Osteocyte (in vitro differentiated cells): ENCODE measurements at regions not wholly inside any gene's neighbourhood (a gene's known extent, or its start where the extent isn't known, plus 50 kb on each side); places are given as distances from the start of the nearest gene placed in this dataset.
"Not testable (repeated sequence)": the region's sequence is repeated elsewhere in the genome, so short reads cannot be mapped to it uniquely, and the experiment has no call there.

Experiments used
- DNase-seq: peaks from one replicate; pipeline ENCODE4 v3.0.0; 2021; ENCODE audit warnings: mixed read lengths; ENCODE audit not compliant: unreplicated experiment; ENCODE audit errors: extremely low spot score
- H3K27ac Mint-ChIP-seq: one replicate; pipeline ENCODE4 v1.8.0; 2021; ENCODE audit warnings: mild to moderate bottlenecking, mixed read lengths; ENCODE audit not compliant: unreplicated experiment
- H3K27me3 Mint-ChIP-seq: one replicate; pipeline ENCODE4 v1.8.0; 2021; ENCODE audit warnings: mixed read lengths; ENCODE audit not compliant: unreplicated experiment
- H3K36me3 Mint-ChIP-seq: one replicate; pipeline ENCODE4 v1.8.0; 2021; ENCODE audit warnings: mixed read lengths; ENCODE audit not compliant: unreplicated experiment
- H3K4me1 Mint-ChIP-seq: one replicate; pipeline ENCODE4 v1.8.0; 2021; ENCODE audit warnings: mixed read lengths; ENCODE audit not compliant: unreplicated experiment
- H3K4me3 Mint-ChIP-seq: one replicate; pipeline ENCODE4 v1.8.0; 2021; ENCODE audit warnings: mild to moderate bottlenecking, moderate library complexity, mixed read lengths; ENCODE audit not compliant: unreplicated experiment
- H3K9me3 Mint-ChIP-seq: one replicate; pipeline ENCODE4 v1.8.0; 2021; ENCODE audit warnings: mixed read lengths; ENCODE audit not compliant: unreplicated experiment
- TF ChIP-seq, protein P1 (sequence below): fragments of 200-600 bp; sonication (generic); IDR thresholded peaks from 2 replicates; pipeline ENCODE4 v1.5.0; 2021; ENCODE audit warnings: antibody characterized with exemption, mild to moderate bottlenecking, moderate library complexity

DNA sequence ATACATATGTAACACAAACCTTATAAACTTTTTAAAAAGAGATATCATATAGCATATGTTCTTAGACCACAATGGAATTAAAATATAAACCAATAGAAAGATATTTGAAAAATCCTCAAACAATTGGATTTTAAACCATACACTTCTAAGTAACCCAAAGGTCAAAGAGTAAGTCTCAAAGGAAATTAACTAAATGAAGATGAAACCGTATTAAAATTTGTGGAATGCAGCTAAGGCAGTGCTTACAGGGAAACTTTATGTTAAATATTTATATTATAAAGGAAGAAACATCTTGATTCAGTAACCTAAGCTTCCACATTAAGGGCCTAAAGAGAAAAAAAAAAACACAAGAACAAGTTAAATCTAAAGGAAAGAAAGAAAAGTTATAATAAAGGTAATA, 966.1 kb downstream of the SLC4A3 start:
- no peak for DNase-seq
- H3K4me1 Mint-ChIP-seq: peaks cover 22% of the 10 kb centered on the region
- no peak overlapping the region for H3K27ac Mint-ChIP-seq
- TF ChIP-seq, protein P1, sequence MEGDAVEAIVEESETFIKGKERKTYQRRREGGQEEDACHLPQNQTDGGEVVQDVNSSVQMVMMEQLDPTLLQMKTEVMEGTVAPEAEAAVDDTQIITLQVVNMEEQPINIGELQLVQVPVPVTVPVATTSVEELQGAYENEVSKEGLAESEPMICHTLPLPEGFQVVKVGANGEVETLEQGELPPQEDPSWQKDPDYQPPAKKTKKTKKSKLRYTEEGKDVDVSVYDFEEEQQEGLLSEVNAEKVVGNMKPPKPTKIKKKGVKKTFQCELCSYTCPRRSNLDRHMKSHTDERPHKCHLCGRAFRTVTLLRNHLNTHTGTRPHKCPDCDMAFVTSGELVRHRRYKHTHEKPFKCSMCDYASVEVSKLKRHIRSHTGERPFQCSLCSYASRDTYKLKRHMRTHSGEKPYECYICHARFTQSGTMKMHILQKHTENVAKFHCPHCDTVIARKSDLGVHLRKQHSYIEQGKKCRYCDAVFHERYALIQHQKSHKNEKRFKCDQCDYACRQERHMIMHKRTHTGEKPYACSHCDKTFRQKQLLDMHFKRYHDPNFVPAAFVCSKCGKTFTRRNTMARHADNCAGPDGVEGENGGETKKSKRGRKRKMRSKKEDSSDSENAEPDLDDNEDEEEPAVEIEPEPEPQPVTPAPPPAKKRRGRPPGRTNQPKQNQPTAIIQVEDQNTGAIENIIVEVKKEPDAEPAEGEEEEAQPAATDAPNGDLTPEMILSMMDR: no peak
- H3K36me3 Mint-ChIP-seq: no peaks in the 10 kb centered on the region
- no peak overlapping the region for H3K4me3 Mint-ChIP-seq
- H3K9me3 Mint-ChIP-seq: no peaks in the 10 kb centered on the region
- no peaks in the 10 kb centered on the region for H3K27me3 Mint-ChIP-seq

DNA sequence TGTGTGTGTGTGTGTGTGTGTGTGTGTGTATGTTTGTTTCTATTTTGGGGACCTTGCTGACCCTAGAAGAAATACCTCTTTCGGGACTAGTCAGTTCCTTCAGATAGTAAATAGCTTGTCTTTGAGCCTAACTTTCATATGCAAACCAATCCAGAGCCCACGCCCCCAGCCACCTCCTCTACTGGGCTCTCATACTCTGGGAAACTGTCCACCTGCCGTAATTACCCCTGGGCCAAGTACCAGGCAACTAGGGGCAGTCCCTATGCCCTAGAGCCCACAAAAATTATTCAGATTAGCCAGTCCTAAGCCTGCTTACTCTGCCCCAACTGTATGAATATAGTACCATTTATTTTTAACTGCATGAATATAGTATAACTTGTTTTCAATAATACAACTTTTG, 970.4 kb downstream of the EPHA4 start:
- H3K36me3 Mint-ChIP-seq: no peaks in the 10 kb centered on the region
- TF ChIP-seq, protein P1: no peak
- H3K27me3 Mint-ChIP-seq: no peaks in the 10 kb centered on the region
- H3K27ac Mint-ChIP-seq: no peak overlapping the region
- H3K4me1 Mint-ChIP-seq: no peaks in the 10 kb centered on the region
- H3K9me3 Mint-ChIP-seq: peaks cover 6% of the 10 kb centered on the region
- H3K4me3 Mint-ChIP-seq: no peak overlapping the region
- DNase-seq: no peak

DNA sequence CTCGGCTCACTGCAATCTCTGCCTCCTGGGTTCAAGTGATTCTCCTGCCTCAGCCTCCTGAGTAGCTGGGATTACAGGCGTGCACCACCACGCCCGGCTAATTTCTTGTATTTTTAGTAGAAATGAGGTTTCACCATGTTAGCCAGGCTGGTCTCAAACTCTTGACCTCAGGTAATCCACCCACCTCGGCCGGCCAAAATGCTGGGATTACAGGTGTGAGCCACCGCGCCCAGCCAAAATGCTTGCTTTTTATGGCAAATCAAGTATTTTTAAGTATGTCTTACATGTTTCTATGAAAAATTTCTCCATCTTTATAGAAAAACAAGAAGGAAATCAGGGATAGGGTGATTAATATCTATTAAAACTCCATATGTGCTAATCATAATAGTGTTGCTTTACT, 959.1 kb downstream of the EPHA4 start:
- not testable (repeated sequence) for H3K4me3 Mint-ChIP-seq, H3K9me3 Mint-ChIP-seq, H3K27ac Mint-ChIP-seq, H3K4me1 Mint-ChIP-seq, H3K27me3 Mint-ChIP-seq, H3K36me3 Mint-ChIP-seq, DNase-seq

DNA sequence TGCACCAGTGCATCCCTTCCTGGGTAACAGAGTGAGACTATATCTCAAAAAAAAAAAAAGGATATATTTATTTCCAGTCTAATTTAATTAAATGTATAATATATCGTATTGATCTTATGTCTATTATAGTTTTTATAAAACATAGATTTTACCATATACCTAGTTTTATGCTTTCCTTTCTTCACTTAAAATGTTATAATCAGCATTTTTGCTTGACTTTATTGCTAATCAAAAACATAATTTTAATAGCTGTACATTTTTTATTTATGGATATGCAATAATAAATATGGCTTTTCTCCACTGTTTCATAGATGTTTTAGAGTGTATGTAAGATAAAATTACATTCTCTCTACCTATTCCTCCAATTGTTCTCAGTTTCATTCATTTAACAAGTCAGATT, 958.0 kb downstream of the EPHA4 start:
- no peaks in the 10 kb centered on the region for H3K9me3 Mint-ChIP-seq
- no peak for DNase-seq
- no peak overlapping the region for H3K4me3 Mint-ChIP-seq
- H3K4me1 Mint-ChIP-seq: no peaks in the 10 kb centered on the region
- H3K27me3 Mint-ChIP-seq: no peaks in the 10 kb centered on the region
- no peak overlapping the region for H3K27ac Mint-ChIP-seq
- no peaks in the 10 kb centered on the region for H3K36me3 Mint-ChIP-seq
- TF ChIP-seq, protein P1: no peak

DNA sequence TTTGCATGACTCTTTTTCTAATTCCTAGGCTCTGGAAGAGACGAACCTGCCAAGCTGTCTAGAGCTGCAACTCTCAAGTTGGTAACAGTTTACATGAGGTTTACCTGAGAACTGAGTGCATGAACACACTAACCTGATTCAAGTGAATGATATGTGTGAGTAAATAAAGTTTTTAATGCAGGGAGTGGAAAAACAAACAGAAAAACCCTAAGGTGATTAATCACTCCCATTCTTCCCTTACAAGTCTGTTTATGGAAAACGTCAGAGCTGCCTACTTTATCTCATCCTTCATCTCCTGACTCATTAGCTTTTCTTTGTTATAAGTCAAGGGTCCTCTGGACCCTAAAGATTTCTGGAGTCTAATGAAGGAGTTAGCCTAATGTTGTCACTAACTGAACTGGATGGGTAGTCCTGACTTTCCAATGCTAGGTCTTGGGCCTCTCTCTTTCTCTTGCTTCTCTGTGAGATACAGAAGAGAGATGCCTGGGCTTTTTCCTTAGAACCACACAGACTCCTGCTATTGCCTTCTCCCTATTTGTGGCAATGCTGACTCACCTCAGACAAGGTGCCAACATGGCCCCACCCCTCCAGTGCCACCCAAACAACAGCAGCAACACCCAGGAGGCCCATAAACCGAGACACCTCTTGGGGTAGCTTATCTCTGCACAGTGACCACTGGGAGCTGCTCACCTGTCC, 952.4 kb downstream of the EPHA4 start:
- Mint-ChIP-seq H3K4me3 (no peak overlapping the region), H3K9me3 (no peaks in the 10 kb centered on the region), H3K27ac (no peak overlapping the region), H3K36me3 (no peaks in the 10 kb centered on the region), H3K27me3 (no peaks in the 10 kb centered on the region), H3K4me1 (peaks cover under 1% of the 10 kb centered on the region)
- TF ChIP-seq, protein P1: no peak
- DNase-seq: no peak

DNA sequence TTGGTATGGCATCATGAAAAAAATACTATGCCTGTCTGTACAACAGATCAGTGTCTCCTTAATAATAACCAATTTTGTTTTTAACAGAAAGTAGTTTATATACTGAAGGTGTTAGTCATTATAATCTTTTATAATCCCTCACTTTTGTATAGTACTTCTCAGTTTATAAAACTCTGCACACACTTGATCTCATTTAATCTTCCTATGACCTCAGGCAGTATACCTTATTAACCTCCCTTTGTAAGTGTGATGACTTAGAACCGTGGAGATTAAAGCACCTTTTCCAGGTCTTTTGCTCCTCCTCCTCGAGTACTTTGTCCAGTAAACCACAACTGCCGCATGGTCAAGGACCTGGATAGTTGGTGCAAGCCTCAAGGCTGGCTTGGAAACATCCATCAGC, 945.5 kb downstream of the EPHA4 start:
- Mint-ChIP-seq H3K9me3 (no peaks in the 10 kb centered on the region), H3K4me3 (no peak overlapping the region), H3K27me3 (no peaks in the 10 kb centered on the region), H3K27ac (no peak overlapping the region), H3K4me1 (peaks cover 17% of the 10 kb centered on the region), H3K36me3 (no peaks in the 10 kb centered on the region)
- TF ChIP-seq, protein P1: no peak
- no peak for DNase-seq
